Heart left ventricle (tissue), 13 donors: ENCODE measurements at regions not wholly inside any gene's neighbourhood (a gene's known extent, or its start where the extent isn't known, plus 50 kb on each side); places are given as distances from the start of the nearest gene placed in this dataset.

Source experiments
- POLR2A ChIP-seq, 2 donors: fragments of 450-650 bp; IDR thresholded peaks; one replicate each; pipeline ENCODE4 v1.6.1; 2017; ENCODE audit warnings: antibody characterized with exemption in 2 of 2, mild to moderate bottlenecking in 2 of 2, moderate library complexity in 2 of 2
- TF ChIP-seq, protein P1 (sequence below), 12 donors: fragments of 200-600 bp; sonication (generic) in 4 of 12; IDR thresholded peaks; one replicate each; pipeline versions ENCODE4 v1.5.0 to v1.8.0; 2018 to 2022; ENCODE audit warnings: antibody characterized with exemption in 12 of 12, mild to moderate bottlenecking in 5 of 12
- donor health status: ischemic (EF 13 %, LVEDD 7.1; RV severe dilation, severe dysfunction).
- donor health status: DM: no; HTN: yes; CAD: no.
- donor health status: DM: no; HTN: no; CAD: no.
- donor health status: ischemic (EF 25% LVEDD 6.9; RV normal size, moderate dysfunction).
- donor health status: ischemic (EF 25% LVEDD 5.7; RV mildly dilated, moderate dysfunction).
- donor health status: ischemic (EF 35%, LVEDD 5.7; RV mildly dilated, moderate dysfunction).
- donor health status: nonischemic (EF 11% LVEDD 7.7; RV severe dilation, severe dysfunction).
- donor health status: DM: yes; HTN: yes; CAD: no.
- donor health status: PGD.
- donor health status: ischemic (EF 29% LVEDD 5.4; RV normal size, mild dysfunction).
- donor health status: nonischemic (EF 23%, LVEDD 6.1; RV moderate dilation, normal function).

DNA sequence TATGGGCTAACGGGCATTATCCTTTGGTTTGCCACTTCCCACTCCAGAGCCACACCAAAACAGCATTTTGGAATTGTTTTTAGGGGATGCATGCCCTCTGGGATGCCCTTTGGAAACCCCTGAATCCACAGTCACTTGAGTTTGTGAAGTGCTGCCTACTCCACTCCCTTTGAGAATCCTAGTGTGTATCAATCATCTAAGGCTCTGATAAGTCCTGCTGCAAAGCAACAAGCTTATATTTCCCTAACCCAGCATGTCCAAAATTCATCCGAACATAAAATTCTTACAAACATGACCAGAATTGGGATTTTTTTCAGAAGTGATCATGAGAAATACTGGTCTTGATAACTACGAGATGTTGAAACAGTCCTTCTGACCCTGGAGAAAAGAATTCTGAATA, 387.9 kb downstream of the MN1 start:
- TF ChIP-seq, protein P1, sequence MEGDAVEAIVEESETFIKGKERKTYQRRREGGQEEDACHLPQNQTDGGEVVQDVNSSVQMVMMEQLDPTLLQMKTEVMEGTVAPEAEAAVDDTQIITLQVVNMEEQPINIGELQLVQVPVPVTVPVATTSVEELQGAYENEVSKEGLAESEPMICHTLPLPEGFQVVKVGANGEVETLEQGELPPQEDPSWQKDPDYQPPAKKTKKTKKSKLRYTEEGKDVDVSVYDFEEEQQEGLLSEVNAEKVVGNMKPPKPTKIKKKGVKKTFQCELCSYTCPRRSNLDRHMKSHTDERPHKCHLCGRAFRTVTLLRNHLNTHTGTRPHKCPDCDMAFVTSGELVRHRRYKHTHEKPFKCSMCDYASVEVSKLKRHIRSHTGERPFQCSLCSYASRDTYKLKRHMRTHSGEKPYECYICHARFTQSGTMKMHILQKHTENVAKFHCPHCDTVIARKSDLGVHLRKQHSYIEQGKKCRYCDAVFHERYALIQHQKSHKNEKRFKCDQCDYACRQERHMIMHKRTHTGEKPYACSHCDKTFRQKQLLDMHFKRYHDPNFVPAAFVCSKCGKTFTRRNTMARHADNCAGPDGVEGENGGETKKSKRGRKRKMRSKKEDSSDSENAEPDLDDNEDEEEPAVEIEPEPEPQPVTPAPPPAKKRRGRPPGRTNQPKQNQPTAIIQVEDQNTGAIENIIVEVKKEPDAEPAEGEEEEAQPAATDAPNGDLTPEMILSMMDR (IDR thresholded peaks at IDR 0.05): no peak
- no peak for TF ChIP-seq POLR2A (IDR thresholded peaks at IDR 0.05)
